ENCODE measurements at regions not wholly inside any gene's neighbourhood (a gene's known extent, or its start where the extent isn't known, plus 50 kb on each side); places are given as distances from the start of the nearest gene placed in this dataset.

DNA sequence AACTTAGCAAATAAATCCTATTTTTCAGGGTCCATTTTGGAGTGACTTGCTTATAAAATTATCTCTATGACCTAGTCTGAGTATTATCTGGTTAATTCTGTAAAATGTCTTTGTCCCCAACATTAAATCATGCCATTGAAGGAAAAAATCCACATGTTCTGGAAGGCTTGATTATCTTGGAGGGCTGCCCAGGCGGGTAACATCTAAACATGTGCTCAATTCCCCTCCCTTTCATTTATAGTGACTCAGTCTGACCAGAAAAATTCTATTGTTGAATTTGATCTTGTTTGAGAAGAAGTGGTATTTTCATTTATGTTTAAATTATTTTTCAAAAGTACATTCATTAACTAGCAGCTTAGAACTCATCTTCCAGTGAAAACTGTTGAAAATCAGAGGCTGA lies 55.4 kb upstream of the SLC10A7 start:
- peak; percentile 40 for DNase-seq (ENCODE audit: low read depth, low spot score)

DNA sequence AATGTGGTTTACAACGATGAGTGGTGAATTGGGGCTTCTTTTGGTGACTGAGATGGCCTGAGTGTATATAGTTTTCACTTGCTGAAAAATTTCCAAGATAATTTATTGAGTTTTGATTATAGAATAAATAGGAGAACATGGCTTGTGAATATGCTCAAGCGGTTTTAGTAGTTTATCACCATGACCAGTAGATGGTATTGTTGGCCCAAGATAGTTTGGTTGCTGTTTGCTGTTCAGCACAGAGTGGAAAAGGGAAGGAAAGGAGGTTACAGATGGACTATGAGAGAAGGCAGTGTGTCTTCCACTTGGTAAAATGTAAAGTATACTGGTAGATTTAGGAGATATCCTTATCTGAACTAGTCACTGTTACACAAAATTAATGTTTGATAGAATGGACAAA lies 55.8 kb upstream of the POU4F2 start:
- no peak for DNase-seq (ENCODE audit: low read depth, low spot score)

DNA sequence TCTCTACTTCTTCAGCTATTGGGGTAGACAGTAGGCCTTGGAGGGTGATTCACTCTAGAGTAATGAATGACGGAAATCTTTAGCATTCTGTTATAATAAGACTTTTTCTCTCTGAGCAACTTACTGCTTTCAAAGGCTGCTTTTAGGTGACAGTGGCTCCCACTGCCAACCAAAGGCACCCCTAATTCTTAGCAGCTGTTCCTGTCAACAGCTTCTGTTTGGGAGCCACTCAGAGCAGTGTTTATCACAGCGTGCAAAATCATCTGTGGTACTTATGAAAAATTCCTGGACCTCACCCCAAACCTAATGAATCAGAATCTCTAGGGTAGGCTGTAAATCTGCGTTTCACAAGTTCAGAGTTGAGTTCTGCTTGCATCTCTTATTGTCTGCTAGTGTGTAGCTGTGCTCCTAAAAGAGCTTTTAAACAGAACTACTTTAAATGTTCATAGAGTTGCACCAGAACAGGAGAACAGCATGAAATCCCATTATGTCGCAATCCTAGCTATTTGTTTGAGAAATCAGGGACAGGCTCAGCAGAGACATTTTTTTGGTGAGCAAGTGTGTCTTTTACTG lies 52.8 kb upstream of the POU4F2 start:
- peak; percentile 5 for DNase-seq (ENCODE audit: low read depth, low spot score)
